HG03103 (cell line): ENCODE measurements at regions not wholly inside any gene's neighbourhood (a gene's known extent, or its start where the extent isn't known, plus 50 kb on each side); places are given as distances from the start of the nearest gene placed in this dataset.
"Not testable (repeated sequence)": the region's sequence is repeated elsewhere in the genome, so short reads cannot be mapped to it uniquely, and the experiment has no call there.

Experiments
- ATAC-seq: cut with Tn5 transposase; IDR thresholded peaks from one replicate; pipeline ENCODE4 v1.9.1; 2021; ENCODE audit warnings: low read depth; ENCODE audit not compliant: unreplicated experiment

- no peak for ATAC-seq
Measured at GRCh38 chr7:33776788-33777187, 128.6 kb upstream of the BMPER start.

GRCh38 chr7:33778195-33778594 is 127.1 kb upstream of the BMPER start:
- no peak for ATAC-seq

- no peak for ATAC-seq
Measured at GRCh38 chr7:33779216-33779615, 126.1 kb upstream of the BMPER start.

- ATAC-seq, result no peak
Measured at GRCh38 chr7:33781167-33781566, 124.2 kb upstream of the BMPER start.

- ATAC-seq, result no peak
Measured at GRCh38 chr7:33781796-33782195, 123.5 kb upstream of the BMPER start.

GRCh38 chr7:33784000-33784399 is 121.3 kb upstream of the BMPER start:
- no peak for ATAC-seq

- ATAC-seq, result no peak
Measured at GRCh38 chr7:33788531-33788930, 116.8 kb upstream of the BMPER start.

GRCh38 chr7:33789871-33790630 is 115.3 kb upstream of the BMPER start:
- no peak for ATAC-seq

GRCh38 chr7:33790746-33791145 is 114.6 kb upstream of the BMPER start:
- ATAC-seq, result no peak

GRCh38 chr7:33792041-33792440 is 113.3 kb upstream of the BMPER start:
- no peak for ATAC-seq

- ATAC-seq, result no peak
Measured at GRCh38 chr7:33792547-33793105, 112.7 kb upstream of the BMPER start.

- ATAC-seq, result no peak
Measured at GRCh38 chr7:33793616-33794015, 111.7 kb upstream of the BMPER start.

- ATAC-seq, result no peak
Measured at GRCh38 chr7:33794419-33794818, 110.9 kb upstream of the BMPER start.

GRCh38 chr7:33794959-33795358 is 110.4 kb upstream of the BMPER start:
- ATAC-seq, result no peak

- no peak for ATAC-seq
Measured at GRCh38 chr7:33796538-33796937, 108.8 kb upstream of the BMPER start.

- not testable (repeated sequence) for ATAC-seq
Measured at GRCh38 chr7:33797512-33797911, 107.8 kb upstream of the BMPER start.

- ATAC-seq, result no peak
Measured at GRCh38 chr7:33798686-33799325, 106.5 kb upstream of the BMPER start.

- ATAC-seq, result no peak
Measured at GRCh38 chr7:33799766-33800165, 105.6 kb upstream of the BMPER start.

GRCh38 chr7:33802600-33802999 is 102.7 kb upstream of the BMPER start:
- no peak for ATAC-seq

GRCh38 chr7:33804140-33804660 is 101.1 kb upstream of the BMPER start:
- ATAC-seq, result no peak

- no peak for ATAC-seq
Measured at GRCh38 chr7:33805630-33806233, 99.6 kb upstream of the BMPER start.
